Endothelial cell of umbilical vein (primary cell): ENCODE measurements at regions not wholly inside any gene's neighbourhood (a gene's known extent, or its start where the extent isn't known, plus 50 kb on each side); places are given as distances from the start of the nearest gene placed in this dataset.

Experiments used
- BruUV-seq: library from RNA; stranded (reverse); fragments of 400-500 nt; replicated peaks from 2 replicates; lab custom pipeline; 2021; lab: Mats Ljungman, UMichigan
- CTCF ChIA-PET: fragments of 300-600, 350-600 bp; sonication (Branson Sonifier 250); formaldehyde crosslinking; loops from one replicate; lab custom pipeline; 2021; ENCODE audit warnings: antibody characterized with exemption, inconsistent platforms; lab: Charles Lee
- POLR2A ChIA-PET: fragments of 300-600, 350-600 bp; sonication (Branson Sonifier 250); formaldehyde crosslinking; loops from one replicate; lab custom pipeline; 2021; ENCODE audit warnings: antibody characterized with exemption, inconsistent platforms; lab: Charles Lee
- DNase-seq: peaks from one replicate; pipeline ENCODE4 v3.0.0-alpha.2; 2011; ENCODE audit warnings: low read depth, low spot score
- FAIRE-seq: peaks from 2 replicates; lab custom pipeline; 2011; peaks lifted over from hg19 to GRCh38; lab: Jason Lieb, UNC
- H2AFZ ChIP-seq: 2 replicates; pipeline ENCODE4 v1.6.0; 2012; ENCODE audit warnings: low read depth, low read length, control low read depth, inconsistent platforms
- H3K27ac ChIP-seq: 2 replicates; pipeline ENCODE4 v1.5.1; 2011; ENCODE audit warnings: low read depth, mild to moderate bottlenecking, control low read depth, low read length, moderate library complexity; ENCODE audit not compliant: insufficient read depth
- H3K27me3 ChIP-seq, 2 experiments: 2 replicates each; pipeline versions ENCODE4 v1.6.0 to v1.6.1; 2011; ENCODE audit warnings: low read length in 2 of 2, mixed read lengths in 1 of 2; ENCODE audit not compliant: control insufficient read depth in 2 of 2, insufficient read depth in 2 of 2
- H3K36me3 ChIP-seq, 2 experiments: 2 replicates in 1 of 2; 3 replicates in 1 of 2; pipeline ENCODE4 v1.5.1; 2011; ENCODE audit warnings: low read length in 2 of 2, mild to moderate bottlenecking in 1 of 2, moderate library complexity in 1 of 2; ENCODE audit not compliant: control insufficient read depth in 2 of 2, insufficient read depth in 2 of 2; ENCODE audit errors: extremely low read depth in 1 of 2
- H3K4me1 ChIP-seq: 3 replicates; pipeline ENCODE4 v1.5.1; 2011; ENCODE audit warnings: mild to moderate bottlenecking, low read length; ENCODE audit not compliant: control insufficient read depth, insufficient read depth; ENCODE audit errors: extremely low read depth
- H3K4me2 ChIP-seq: 2 replicates; pipeline ENCODE4 v1.6.1; 2011; ENCODE audit warnings: low read length, control low read depth, mixed read lengths; ENCODE audit not compliant: insufficient read depth
- H3K4me3 ChIP-seq, 3 experiments: fragments of 200-600 bp in 1 of 3; sonication (generic), shearing (Covaris generic) in 1 of 3; replicated peaks in 1 of 3; 2 replicates each; pipeline ENCODE4 v1.5.1; 2011 to 2016; ENCODE audit warnings: control low read depth in 3 of 3, low read length in 3 of 3, mild to moderate bottlenecking in 2 of 3, inconsistent platforms in 1 of 3, low read depth in 1 of 3, moderate library complexity in 1 of 3; ENCODE audit not compliant: insufficient read depth in 1 of 3
- H3K79me2 ChIP-seq: 2 replicates; pipeline ENCODE4 v1.6.0; 2012; ENCODE audit warnings: low read length, inconsistent platforms; ENCODE audit not compliant: control insufficient read depth, insufficient read depth
- H3K9ac ChIP-seq: replicated peaks from 2 replicates; pipeline ENCODE3; 2011; ENCODE audit warnings: low read length, control low read depth; ENCODE audit not compliant: insufficient read depth; ENCODE audit errors: extremely low read depth
- H3K9me1 ChIP-seq: replicated peaks from 3 replicates; pipeline ENCODE4 v1.6.0; 2011; ENCODE audit warnings: mild to moderate bottlenecking, low read length; ENCODE audit not compliant: control insufficient read depth, insufficient read depth; ENCODE audit errors: extremely low read depth
- H3K9me3 ChIP-seq: replicated peaks from 2 replicates; pipeline ENCODE4 v1.5.1; 2012; ENCODE audit warnings: low read length, inconsistent platforms; ENCODE audit not compliant: control insufficient read depth, insufficient read depth
- H4K20me1 ChIP-seq: replicated peaks from 2 replicates; pipeline ENCODE3; 2011; ENCODE audit warnings: mild to moderate bottlenecking, low read length; ENCODE audit not compliant: control insufficient read depth, insufficient read depth; ENCODE audit errors: extremely low read depth
- CTCF ChIP-seq, 2 donors: IDR thresholded peaks; 1 replicate in 1 of 2; 2 replicates in 1 of 2; pipeline ENCODE4 v1.5.1; 2011; ENCODE audit warnings: low read length in 2 of 2, mild to moderate bottlenecking in 2 of 2, moderate library complexity in 2 of 2, control low read depth in 1 of 2, inconsistent platforms in 1 of 2, low read depth in 1 of 2; ENCODE audit not compliant: insufficient read depth in 1 of 2; ENCODE audit errors: extremely low read depth in 1 of 2
- EZH2 ChIP-seq: IDR thresholded peaks from 2 replicates; pipeline ENCODE4 v1.6.1; 2012; ENCODE audit warnings: borderline replicate concordance, low read depth, mild to moderate bottlenecking, moderate library complexity, low read length, inconsistent platforms; ENCODE audit not compliant: severe bottlenecking
- FOS ChIP-seq: IDR thresholded peaks from 2 replicates; pipeline ENCODE4 v1.6.1; 2011; ENCODE audit warnings: mild to moderate bottlenecking, low read length, moderate library complexity, borderline replicate concordance; ENCODE audit not compliant: insufficient read depth
- GATA2 ChIP-seq: IDR thresholded peaks from 2 replicates; pipeline ENCODE4 v1.7.0; 2011; ENCODE audit warnings: low read depth, mild to moderate bottlenecking, moderate library complexity, mixed read lengths, low read length; ENCODE audit not compliant: insufficient read length, insufficient read depth
- JUN ChIP-seq: IDR thresholded peaks from 2 replicates; pipeline ENCODE4 v1.6.1; 2011; ENCODE audit warnings: borderline replicate concordance, low read depth; ENCODE audit not compliant: insufficient read length, insufficient read depth
- MAX ChIP-seq: IDR thresholded peaks from 2 replicates; pipeline ENCODE4 v1.6.1; 2011; ENCODE audit not compliant: insufficient read depth, insufficient read length
- MYC ChIP-seq: IDR thresholded peaks from one replicate; pipeline ENCODE4 v1.6.1; 2011; ENCODE audit warnings: mild to moderate bottlenecking, low read depth, low read length
- POLR2A ChIP-seq: IDR thresholded peaks from 2 replicates; pipeline ENCODE4 v1.6.1; 2012; ENCODE audit warnings: low read depth, mild to moderate bottlenecking, control low read depth, low read length
- POLR2AphosphoS5 ChIP-seq: IDR thresholded peaks from 2 replicates; pipeline ENCODE4 v1.6.1; 2012; ENCODE audit warnings: low read depth, mild to moderate bottlenecking, control low read depth, low read length, moderate library complexity; ENCODE audit not compliant: insufficient read depth
- dilution Hi-C: fragments of 300-500 bp; cut with MboI; formaldehyde crosslinking; loops from one replicate; pipeline ENCODE4 v1.15.0; 2019; ENCODE audit warnings: low sequenced_read_pairs; ENCODE audit not compliant: extremely low pct_ligation_motif_present
- intact Hi-C: fragments of 100-400 bp; cut with micrococcal nuclease; formaldehyde crosslinking; loops from one replicate; pipeline ENCODE4 v1.10.0; 2022

- intact Hi-C loops (no loop called here), dilution Hi-C loops (no loop called here)
- Histone ChIP-seq H3K27ac (no peak overlapping the region), H3K4me1 (no peaks in the 10 kb centered on the region), H3K9ac (no peak overlapping the region), H3K79me2 (no peaks in the 10 kb centered on the region), H3K27me3 (no peaks in the 10 kb centered on the region), H3K36me3 (no peaks in the 10 kb centered on the region), H2AFZ (no peak overlapping the region), H3K4me2 (no peak overlapping the region), H4K20me1 (no peaks in the 10 kb centered on the region), H3K9me3 (no peaks in the 10 kb centered on the region), H3K9me1 (no peaks in the 10 kb centered on the region), H3K4me3 (no peak overlapping the region)
- ChIA-PET POLR2A (no interaction called here), CTCF (no interaction called here)
- FAIRE-seq = no peak
- TF ChIP-seq POLR2AphosphoS5 = no peak
- no peak for TF ChIP-seq MYC
- no peak for TF ChIP-seq POLR2A
- no peak for TF ChIP-seq EZH2
- no peak for TF ChIP-seq GATA2
- TF ChIP-seq CTCF (IDR thresholded peaks at IDR 0.05; ENCODE audit: extremely low read depth in 1 of 2, insufficient read depth in 1 of 2, low read depth in 1 of 2, low read length in 2 of 2) = no peak
- no peak for TF ChIP-seq FOS
- no peak for TF ChIP-seq JUN
- TF ChIP-seq MAX = no peak
- no TSS peak for BruUV-seq
- DNase-seq = no peak
These were observed 272.0 kb upstream of the FERD3L start for GRCh38 chr7:19417231-19417630.
